MM.1S (cell line): ENCODE measurements at regions not wholly inside any gene's neighbourhood (a gene's known extent, or its start where the extent isn't known, plus 50 kb on each side); places are given as distances from the start of the nearest gene placed in this dataset.

Experiments used
- DNase-seq: peaks from one replicate; pipeline ENCODE4 v3.0.0-alpha.2; 2015
- H2AFZ ChIP-seq: fragments of 300-600 bp; sonication (generic); 2 replicates; pipeline ENCODE4 v1.6.0; 2016; ENCODE audit warnings: antibody characterized with exemption, low read length
- H3F3A ChIP-seq: fragments of 300-600 bp; sonication (generic); 2 replicates; pipeline ENCODE4 v1.6.1; 2016; ENCODE audit warnings: mild to moderate bottlenecking, antibody characterized with exemption, low read length, moderate library complexity, mixed read lengths; ENCODE audit not compliant: insufficient read depth
- H3K27ac ChIP-seq: fragments of 300-600 bp; sonication (generic); 2 replicates; pipeline ENCODE4 v1.5.1; 2016; ENCODE audit warnings: mild to moderate bottlenecking, low read length
- H3K27me3 ChIP-seq: fragments of 300-600 bp; sonication (generic); replicated peaks from 2 replicates; pipeline ENCODE4 v1.6.0; 2016; ENCODE audit warnings: low read length; ENCODE audit not compliant: insufficient read depth
- H3K36me3 ChIP-seq: fragments of 300-600 bp; sonication (generic); replicated peaks from 2 replicates; pipeline ENCODE4 v1.6.1; 2016; ENCODE audit warnings: mild to moderate bottlenecking, low read length, mixed read lengths; ENCODE audit not compliant: insufficient read depth
- H3K4me1 ChIP-seq: fragments of 300-600 bp; sonication (generic); 2 replicates; pipeline ENCODE4 v1.6.1; 2016; ENCODE audit warnings: low read length, mixed read lengths
- H3K4me2 ChIP-seq: fragments of 300-600 bp; sonication (generic); 2 replicates; pipeline ENCODE4 v1.6.0; 2016; ENCODE audit warnings: low read depth, low read length
- H3K4me3 ChIP-seq: fragments of 300-600 bp; sonication (generic); 2 replicates; pipeline ENCODE4 v1.5.1; 2016; ENCODE audit warnings: low read length, mixed read lengths
- H3K79me2 ChIP-seq: fragments of 300-600 bp; sonication (generic); 2 replicates; pipeline ENCODE4 v1.6.1; 2016; ENCODE audit warnings: mixed run types, low read length, mixed read lengths
- H3K9ac ChIP-seq: fragments of 300-600 bp; sonication (generic); 2 replicates; pipeline ENCODE4 v1.6.1; 2016; ENCODE audit warnings: low read length, mixed read lengths
- H3K9me2 ChIP-seq: fragments of 300-600 bp; sonication (generic); replicated peaks from 2 replicates; pipeline ENCODE4 v1.6.1; 2016; ENCODE audit warnings: mild to moderate bottlenecking, low read length, mixed read lengths; ENCODE audit not compliant: insufficient read depth
- H3K9me3 ChIP-seq: fragments of 300-600 bp; sonication (generic); replicated peaks from 2 replicates; pipeline ENCODE4 v1.6.1; 2016; ENCODE audit warnings: mild to moderate bottlenecking, low read length, mixed read lengths; ENCODE audit not compliant: insufficient read depth
- H4K20me1 ChIP-seq: fragments of 300-600 bp; sonication (generic); 2 replicates; pipeline ENCODE4 v1.6.1; 2016; ENCODE audit warnings: mild to moderate bottlenecking, low read length, moderate library complexity, mixed read lengths; ENCODE audit not compliant: insufficient read depth
- CTCF ChIP-seq: fragments of 300-600 bp; sonication (generic); IDR thresholded peaks from 2 replicates; pipeline ENCODE4 v1.5.1; 2016; ENCODE audit warnings: antibody characterized with exemption, low read length, mixed read lengths
- EZH2 ChIP-seq: fragments of 300-600 bp; sonication (generic); optimal IDR thresholded peaks from 2 replicates; pipeline ENCODE3; 2017; ENCODE audit warnings: low read depth, mild to moderate bottlenecking, antibody characterized with exemption, low read length, mixed read lengths
- EZH2phosphoT487 ChIP-seq: fragments of 300-600 bp; sonication (generic); IDR thresholded peaks from 2 replicates; pipeline ENCODE4 v1.6.1; 2018; ENCODE audit warnings: antibody characterized with exemption, low read length

DNA sequence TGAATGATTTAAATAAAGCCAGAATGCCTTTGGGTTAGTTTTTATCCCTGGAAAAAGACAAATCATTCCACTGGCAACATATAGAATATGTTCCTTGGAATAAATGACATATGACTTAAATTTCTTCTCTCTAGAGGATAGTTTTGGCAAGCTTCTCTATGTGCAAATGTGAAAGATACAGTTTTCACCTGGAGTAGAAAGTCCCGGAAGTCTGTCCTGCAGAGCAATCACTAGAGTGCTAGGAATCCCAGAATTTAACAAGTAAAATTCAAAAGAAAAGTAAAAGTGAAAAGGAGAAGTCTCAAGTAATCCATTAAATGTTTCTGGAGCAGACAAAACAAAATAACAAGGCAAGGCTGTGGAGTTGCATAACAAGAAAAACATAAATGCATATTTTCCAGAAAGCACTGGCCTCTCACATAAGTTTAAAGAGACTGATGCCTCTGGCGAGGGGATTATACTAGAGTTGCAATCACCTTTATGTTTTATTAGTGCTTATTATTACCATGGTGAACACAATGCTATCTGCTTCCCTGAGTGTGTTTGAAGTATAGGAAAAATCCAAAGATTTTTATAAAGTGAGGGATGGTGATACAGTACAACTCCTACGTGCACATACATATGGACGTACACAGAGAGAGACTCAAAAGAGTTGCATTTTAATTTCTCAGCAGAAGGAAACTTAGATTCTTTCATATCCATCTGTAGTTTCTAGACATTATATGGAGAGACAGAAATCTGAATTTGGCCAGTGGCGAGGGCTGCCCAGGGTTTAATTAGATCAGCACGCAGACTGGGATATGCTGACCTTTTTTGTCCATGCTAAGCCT, 188.3 kb upstream of the ANKRD55 start:
- Histone ChIP-seq H3K9me3 (no peaks in the 10 kb centered on the region), H3K9me2 (no peaks in the 10 kb centered on the region), H3K36me3 (no peaks in the 10 kb centered on the region), H3F3A (no peaks in the 10 kb centered on the region), H3K4me2 (no peak overlapping the region), H4K20me1 (no peaks in the 10 kb centered on the region), H3K9ac (no peak overlapping the region), H2AFZ (no peak overlapping the region), H3K27me3 (no peaks in the 10 kb centered on the region), H3K79me2 (no peaks in the 10 kb centered on the region), H3K4me1 (no peaks in the 10 kb centered on the region), H3K27ac (no peak overlapping the region), H3K4me3 (no peak overlapping the region)
- no peak for TF ChIP-seq CTCF
- TF ChIP-seq EZH2: no peak
- no peak for TF ChIP-seq EZH2phosphoT487
- DNase-seq: no peak

DNA sequence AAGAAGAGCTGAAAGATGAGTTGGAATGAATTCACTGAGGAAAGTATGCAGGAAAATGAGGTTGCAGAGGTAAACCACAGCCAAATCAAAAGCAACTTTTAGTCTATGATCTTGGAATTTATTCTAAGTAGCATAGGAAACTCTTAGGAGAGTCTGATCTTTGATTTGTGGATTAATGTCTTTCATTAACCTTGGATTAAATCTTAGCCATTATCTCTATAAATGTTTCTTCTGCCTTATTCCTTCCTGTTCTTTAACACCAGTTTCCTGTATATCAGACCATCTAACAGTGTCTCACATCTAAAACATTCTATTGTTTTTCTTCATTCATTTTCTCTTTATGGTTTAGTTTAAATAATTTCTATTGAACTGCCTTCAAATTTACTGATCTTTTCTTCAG, 187.2 kb upstream of the ANKRD55 start:
- TF ChIP-seq EZH2phosphoT487 (no peak), EZH2 (no peak), CTCF (no peak)
- H3K27ac ChIP-seq: no peak overlapping the region
- H3K9ac ChIP-seq: no peak overlapping the region

GRCh38 chr5:56419667-56420066, 186.5 kb upstream of the ANKRD55 start:
- no peak for TF ChIP-seq EZH2phosphoT487
- TF ChIP-seq EZH2: no peak
- no peak for TF ChIP-seq CTCF
- Histone ChIP-seq H3K4me1 (peaks cover 11% of the 10 kb centered on the region), H4K20me1 (no peaks in the 10 kb centered on the region)

More for the DNA sequence above, 187.2 kb upstream of the ANKRD55 start:
- H3K79me2 ChIP-seq: no peaks in the 10 kb centered on the region
- no peak for DNase-seq
- peaks cover 6% of the 10 kb centered on the region; the same call in 1 of the 2 replicates for H3F3A ChIP-seq
- no peak overlapping the region for H3K4me3 ChIP-seq
- no peaks in the 10 kb centered on the region for H3K36me3 ChIP-seq
- no peaks in the 10 kb centered on the region for H4K20me1 ChIP-seq
- H3K27me3 ChIP-seq: no peaks in the 10 kb centered on the region
- no peaks in the 10 kb centered on the region for H3K9me2 ChIP-seq
- H3K4me1 ChIP-seq: peaks cover 6% of the 10 kb centered on the region
- H2AFZ ChIP-seq: no peak overlapping the region
- no peak overlapping the region for H3K4me2 ChIP-seq
- no peaks in the 10 kb centered on the region for H3K9me3 ChIP-seq

More at GRCh38 chr5:56419667-56420066, 186.5 kb upstream of the ANKRD55 start:
- Histone ChIP-seq H3K36me3 (no peaks in the 10 kb centered on the region), H3K4me3 (no peak overlapping the region), H3K27ac (no peak overlapping the region), H3K9ac (no peak overlapping the region), H3K9me2 (no peaks in the 10 kb centered on the region), H3F3A (peaks cover 12% of the 10 kb centered on the region), H3K9me3 (no peaks in the 10 kb centered on the region), H3K4me2 (no peak overlapping the region), H3K79me2 (no peaks in the 10 kb centered on the region), H3K27me3 (no peaks in the 10 kb centered on the region), H2AFZ (no peak overlapping the region)
- DNase-seq: no peak
